Ishikawa (cell line): ENCODE measurements at regions not wholly inside any gene's neighbourhood (a gene's known extent, or its start where the extent isn't known, plus 50 kb on each side); places are given as distances from the start of the nearest gene placed in this dataset.

Source experiments
- CEBPB ChIP-seq: IDR thresholded peaks from 2 replicates; pipeline ENCODE4 v1.6.1; 2012
- CREB1 ChIP-seq: IDR thresholded peaks from 2 replicates; pipeline ENCODE4 v1.6.1; 2012; ENCODE audit warnings: low read depth
- EGR1 ChIP-seq: IDR thresholded peaks from 2 replicates; pipeline ENCODE4 v1.6.1; 2012
- EP300 ChIP-seq: IDR thresholded peaks from 2 replicates; pipeline ENCODE4 v1.6.1; 2012; ENCODE audit warnings: borderline replicate concordance
- FOXM1 ChIP-seq: IDR thresholded peaks from 2 replicates; pipeline ENCODE4 v1.6.1; 2012; ENCODE audit warnings: low read depth, borderline replicate concordance
- MAX ChIP-seq: IDR thresholded peaks from 2 replicates; pipeline ENCODE4 v1.6.1; 2012
- NFIC ChIP-seq: IDR thresholded peaks from 2 replicates; pipeline ENCODE4 v1.6.1; 2012
- RAD21 ChIP-seq: IDR thresholded peaks from 2 replicates; pipeline ENCODE4 v1.6.1; 2012; ENCODE audit warnings: low read depth
- TAF1 ChIP-seq: IDR thresholded peaks from 2 replicates; pipeline ENCODE4 v1.6.1; 2012; ENCODE audit warnings: low read depth, mild to moderate bottlenecking
- TCF12 ChIP-seq: IDR thresholded peaks from 2 replicates; pipeline ENCODE4 v1.6.1; 2012; ENCODE audit warnings: low read depth
- TEAD4 ChIP-seq: IDR thresholded peaks from 2 replicates; pipeline ENCODE4 v1.6.1; 2012
- YY1 ChIP-seq: IDR thresholded peaks from 2 replicates; pipeline ENCODE4 v1.6.1; 2012; ENCODE audit warnings: low read depth
- ZBTB7A ChIP-seq: IDR thresholded peaks from 2 replicates; pipeline ENCODE4 v1.6.1; 2012; ENCODE audit warnings: low read depth
- TF ChIP-seq, protein P1 (sequence below): IDR thresholded peaks from 2 replicates; pipeline ENCODE4 v1.6.1; 2012
- TF ChIP-seq, protein P2 (sequence below): IDR thresholded peaks from 2 replicates; pipeline ENCODE4 v1.6.1; 2012; ENCODE audit warnings: low read depth, mild to moderate bottlenecking

GRCh38 chr12:13564266-13564810 lies 367.8 kb downstream of the EMP1 start:
- TF ChIP-seq RAD21 (no peak), CEBPB (no peak), TCF12 (no peak), TAF1 (no peak), NFIC (no peak), FOXM1 (no peak), YY1 (no peak), TEAD4 (no peak), EGR1 (no peak)
- TF ChIP-seq, protein P1, sequence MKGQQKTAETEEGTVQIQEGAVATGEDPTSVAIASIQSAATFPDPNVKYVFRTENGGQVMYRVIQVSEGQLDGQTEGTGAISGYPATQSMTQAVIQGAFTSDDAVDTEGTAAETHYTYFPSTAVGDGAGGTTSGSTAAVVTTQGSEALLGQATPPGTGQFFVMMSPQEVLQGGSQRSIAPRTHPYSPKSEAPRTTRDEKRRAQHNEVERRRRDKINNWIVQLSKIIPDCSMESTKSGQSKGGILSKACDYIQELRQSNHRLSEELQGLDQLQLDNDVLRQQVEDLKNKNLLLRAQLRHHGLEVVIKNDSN = no peak
- TF ChIP-seq, protein P2, sequence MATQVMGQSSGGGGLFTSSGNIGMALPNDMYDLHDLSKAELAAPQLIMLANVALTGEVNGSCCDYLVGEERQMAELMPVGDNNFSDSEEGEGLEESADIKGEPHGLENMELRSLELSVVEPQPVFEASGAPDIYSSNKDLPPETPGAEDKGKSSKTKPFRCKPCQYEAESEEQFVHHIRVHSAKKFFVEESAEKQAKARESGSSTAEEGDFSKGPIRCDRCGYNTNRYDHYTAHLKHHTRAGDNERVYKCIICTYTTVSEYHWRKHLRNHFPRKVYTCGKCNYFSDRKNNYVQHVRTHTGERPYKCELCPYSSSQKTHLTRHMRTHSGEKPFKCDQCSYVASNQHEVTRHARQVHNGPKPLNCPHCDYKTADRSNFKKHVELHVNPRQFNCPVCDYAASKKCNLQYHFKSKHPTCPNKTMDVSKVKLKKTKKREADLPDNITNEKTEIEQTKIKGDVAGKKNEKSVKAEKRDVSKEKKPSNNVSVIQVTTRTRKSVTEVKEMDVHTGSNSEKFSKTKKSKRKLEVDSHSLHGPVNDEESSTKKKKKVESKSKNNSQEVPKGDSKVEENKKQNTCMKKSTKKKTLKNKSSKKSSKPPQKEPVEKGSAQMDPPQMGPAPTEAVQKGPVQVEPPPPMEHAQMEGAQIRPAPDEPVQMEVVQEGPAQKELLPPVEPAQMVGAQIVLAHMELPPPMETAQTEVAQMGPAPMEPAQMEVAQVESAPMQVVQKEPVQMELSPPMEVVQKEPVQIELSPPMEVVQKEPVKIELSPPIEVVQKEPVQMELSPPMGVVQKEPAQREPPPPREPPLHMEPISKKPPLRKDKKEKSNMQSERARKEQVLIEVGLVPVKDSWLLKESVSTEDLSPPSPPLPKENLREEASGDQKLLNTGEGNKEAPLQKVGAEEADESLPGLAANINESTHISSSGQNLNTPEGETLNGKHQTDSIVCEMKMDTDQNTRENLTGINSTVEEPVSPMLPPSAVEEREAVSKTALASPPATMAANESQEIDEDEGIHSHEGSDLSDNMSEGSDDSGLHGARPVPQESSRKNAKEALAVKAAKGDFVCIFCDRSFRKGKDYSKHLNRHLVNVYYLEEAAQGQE = no peak

DNA sequence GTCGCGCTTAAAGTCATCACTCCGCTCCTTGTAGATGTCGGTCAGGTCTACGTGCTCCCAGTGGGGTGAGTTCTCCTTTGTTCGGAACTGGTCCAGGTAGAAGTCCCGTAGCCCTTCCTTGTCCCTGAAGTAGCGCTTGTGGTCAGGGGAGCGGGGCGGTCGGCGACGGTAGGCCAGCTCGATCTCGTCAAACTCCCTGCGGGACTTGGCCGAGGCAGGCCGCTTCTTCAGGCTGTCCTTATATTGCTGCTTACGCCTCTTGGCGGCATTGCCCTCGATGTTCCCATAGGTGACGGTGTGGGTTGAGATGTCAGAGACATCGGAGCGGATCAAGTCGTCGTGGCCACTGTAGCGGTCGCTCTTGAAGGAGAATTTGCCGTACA lies 367.2 kb downstream of the EMP1 start:
- no peak for TF ChIP-seq TAF1
- TF ChIP-seq RAD21 = no peak
- no peak for TF ChIP-seq CEBPB
- no peak for TF ChIP-seq TEAD4
- TF ChIP-seq NFIC = no peak
- no peak for TF ChIP-seq MAX
- TF ChIP-seq EP300 = no peak
- no peak for TF ChIP-seq TCF12
- no peak for TF ChIP-seq YY1
- TF ChIP-seq, protein P1 = no peak
- TF ChIP-seq, protein P2 = no peak
- no peak for TF ChIP-seq EGR1
- TF ChIP-seq CREB1 = no peak
- TF ChIP-seq ZBTB7A = no peak
- TF ChIP-seq FOXM1 = no peak

GRCh38 chr12:13562915-13563742 lies 366.6 kb downstream of the EMP1 start:
- TF ChIP-seq CREB1 = no peak
- no peak for TF ChIP-seq RAD21
- no peak for TF ChIP-seq TAF1
- no peak for TF ChIP-seq ZBTB7A
- TF ChIP-seq EP300 = no peak
- TF ChIP-seq EGR1 = no peak
- TF ChIP-seq MAX = no peak
- TF ChIP-seq YY1 = no peak
- no peak for TF ChIP-seq FOXM1
- TF ChIP-seq, protein P2 = no peak
- TF ChIP-seq TCF12 = no peak
- TF ChIP-seq TEAD4 = no peak
- TF ChIP-seq, protein P1 = no peak
- TF ChIP-seq CEBPB = no peak
- no peak for TF ChIP-seq NFIC
